Glutamatergic neuron (in vitro differentiated cells): ENCODE measurements at regions not wholly inside any gene's neighbourhood (a gene's known extent, or its start where the extent isn't known, plus 50 kb on each side); places are given as distances from the start of the nearest gene placed in this dataset.

Experiments
- DNase-seq: peaks from one replicate; pipeline ENCODE4 v3.0.0; 2022
- H3K27ac Mint-ChIP-seq: one replicate; pipeline ENCODE4 v1.8.0; 2020; ENCODE audit warnings: mild to moderate bottlenecking, mixed read lengths, inconsistent platforms; ENCODE audit not compliant: unreplicated experiment
- H3K27me3 Mint-ChIP-seq: one replicate; pipeline ENCODE4 v1.8.0; 2020; ENCODE audit warnings: mild to moderate bottlenecking, moderate library complexity, mixed read lengths, inconsistent platforms; ENCODE audit not compliant: unreplicated experiment
- H3K36me3 Mint-ChIP-seq: one replicate; pipeline ENCODE4 v1.8.0; 2020; ENCODE audit warnings: mild to moderate bottlenecking, mixed read lengths, inconsistent platforms; ENCODE audit not compliant: unreplicated experiment
- H3K4me1 Mint-ChIP-seq: one replicate; pipeline ENCODE4 v1.8.0; 2020; ENCODE audit warnings: mild to moderate bottlenecking, low read depth, mixed read lengths, inconsistent platforms; ENCODE audit not compliant: unreplicated experiment
- H3K4me3 Mint-ChIP-seq: one replicate; pipeline ENCODE4 v1.8.0; 2020; ENCODE audit warnings: mild to moderate bottlenecking, mixed read lengths, inconsistent platforms; ENCODE audit not compliant: unreplicated experiment
- H3K9me3 Mint-ChIP-seq: one replicate; pipeline ENCODE4 v1.8.0; 2020; ENCODE audit warnings: mild to moderate bottlenecking, moderate library complexity, mixed read lengths, inconsistent platforms; ENCODE audit not compliant: unreplicated experiment
- CTCF ChIP-seq: fragments of 200-600 bp; sonication (generic); IDR thresholded peaks from one replicate; pipeline ENCODE4 v1.5.0; 2021; ENCODE audit not compliant: partially characterized antibody, unreplicated experiment

- Mint-ChIP-seq H3K27ac (no peak overlapping the region), H3K27me3 (no peaks in the 10 kb centered on the region), H3K4me3 (no peak overlapping the region), H3K9me3 (no peaks in the 10 kb centered on the region), H3K4me1 (peaks cover 7% of the 10 kb centered on the region), H3K36me3 (no peaks in the 10 kb centered on the region)
- TF ChIP-seq CTCF = no peak
- DNase-seq = no peak
Measured at GRCh38 chr14:71536927-71537772, 395.1 kb upstream of the RGS6 start.

DNA sequence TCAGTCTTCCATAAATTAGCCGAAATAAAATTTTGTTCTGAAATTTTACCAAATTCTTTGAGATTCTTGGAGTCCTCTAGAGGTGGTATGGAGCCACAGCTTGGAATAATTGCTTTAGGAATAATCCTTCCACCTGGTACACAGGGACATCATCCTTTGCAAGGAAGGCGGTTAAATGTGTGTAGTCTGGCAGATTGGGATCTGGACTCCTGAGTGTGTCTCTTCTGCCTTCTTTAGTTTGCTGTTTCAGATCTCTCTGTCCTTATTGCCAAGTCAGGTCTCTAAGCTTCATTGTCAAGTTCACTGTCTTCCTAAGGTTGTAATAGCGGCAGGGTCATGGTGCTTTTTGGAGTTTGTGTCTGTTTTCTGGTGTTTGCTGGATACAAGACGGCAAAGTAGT is 393.9 kb upstream of the RGS6 start:
- no peak overlapping the region for H3K27ac Mint-ChIP-seq
- no peaks in the 10 kb centered on the region for H3K36me3 Mint-ChIP-seq
- no peaks in the 10 kb centered on the region for H3K9me3 Mint-ChIP-seq
- no peak overlapping the region for H3K4me3 Mint-ChIP-seq
- TF ChIP-seq CTCF = no peak
- H3K4me1 Mint-ChIP-seq = peaks cover 2% of the 10 kb centered on the region
- no peaks in the 10 kb centered on the region for H3K27me3 Mint-ChIP-seq
- no peak for DNase-seq

- peaks cover 2% of the 10 kb centered on the region for H3K4me1 Mint-ChIP-seq
- no peak for DNase-seq
- peaks cover 2% of the 10 kb centered on the region for H3K27me3 Mint-ChIP-seq
- no peaks in the 10 kb centered on the region for H3K36me3 Mint-ChIP-seq
- H3K4me3 Mint-ChIP-seq = no peak overlapping the region
- no peaks in the 10 kb centered on the region for H3K9me3 Mint-ChIP-seq
- no peak for TF ChIP-seq CTCF
- H3K27ac Mint-ChIP-seq = no peak overlapping the region
Measured at GRCh38 chr14:71538938-71539649, 393.1 kb upstream of the RGS6 start.

GRCh38 chr14:71539650-71540285 is 392.5 kb upstream of the RGS6 start:
- Mint-ChIP-seq H3K27me3 (peaks cover 2% of the 10 kb centered on the region), H3K4me1 (peaks cover 2% of the 10 kb centered on the region), H3K9me3 (no peaks in the 10 kb centered on the region), H3K4me3 (no peak overlapping the region), H3K27ac (no peak overlapping the region), H3K36me3 (no peaks in the 10 kb centered on the region)
- no peak for TF ChIP-seq CTCF
- no peak for DNase-seq
